ENCODE measurements at regions not wholly inside any gene's neighbourhood (a gene's known extent, or its start where the extent isn't known, plus 50 kb on each side); places are given as distances from the start of the nearest gene placed in this dataset.

GRCh38 chr6:81694855-81695254, 57.6 kb downstream of the TENT5A start:
- DNase-seq = no peak

- no peak for DNase-seq
Measured at GRCh38 chr6:81694207-81694606, 58.3 kb downstream of the TENT5A start.

GRCh38 chr6:81693266-81693665, 59.2 kb downstream of the TENT5A start:
- DNase-seq = no peak

GRCh38 chr6:81690073-81690472, 62.4 kb downstream of the TENT5A start:
- no peak for DNase-seq

GRCh38 chr6:81689580-81689979, 62.9 kb downstream of the TENT5A start:
- DNase-seq = no peak

- DNase-seq = no peak
Measured at GRCh38 chr6:81683912-81684311, 68.6 kb downstream of the TENT5A start.

- DNase-seq = no peak
Measured at GRCh38 chr6:81682858-81683620, 69.4 kb downstream of the TENT5A start.

GRCh38 chr6:81682235-81682795, 70.2 kb downstream of the TENT5A start:
- DNase-seq = no peak

GRCh38 chr6:81669445-81669844, 83.0 kb downstream of the TENT5A start:
- no peak for DNase-seq

- DNase-seq = no peak
Measured at GRCh38 chr6:81668615-81669047, 83.8 kb downstream of the TENT5A start.

GRCh38 chr6:81666481-81666880, 86.0 kb downstream of the TENT5A start:
- DNase-seq = no peak

- no peak for DNase-seq
Measured at GRCh38 chr6:81656231-81656630, 96.2 kb downstream of the TENT5A start.

GRCh38 chr6:81655696-81656095, 96.8 kb downstream of the TENT5A start:
- DNase-seq = no peak

GRCh38 chr6:81648502-81648901, 104.0 kb downstream of the TENT5A start:
- DNase-seq = no peak

- DNase-seq = no peak
Measured at GRCh38 chr6:81643156-81643555, 109.3 kb downstream of the TENT5A start.

- DNase-seq = no peak
Measured at GRCh38 chr6:81640891-81641290, 111.6 kb downstream of the TENT5A start.

- DNase-seq = no peak
Measured at GRCh38 chr6:81640126-81640525, 112.4 kb downstream of the TENT5A start.

GRCh38 chr6:81638366-81638765, 114.1 kb downstream of the TENT5A start:
- no peak for DNase-seq

- DNase-seq = no peak
Measured at GRCh38 chr6:81636930-81637568, 115.4 kb downstream of the TENT5A start.

- DNase-seq = no peak
Measured at GRCh38 chr6:81634155-81634880, 118.2 kb downstream of the TENT5A start.

GRCh38 chr6:81633391-81633790, 119.1 kb downstream of the TENT5A start:
- DNase-seq = no peak

- DNase-seq = no peak
Measured at GRCh38 chr6:81630719-81631118, 121.8 kb downstream of the TENT5A start.

GRCh38 chr6:81625216-81625615, 127.3 kb downstream of the TENT5A start:
- DNase-seq = no peak

Data from right lung (tissue), 2 donors.